ENCODE measurements at regions not wholly inside any gene's neighbourhood (a gene's known extent, or its start where the extent isn't known, plus 50 kb on each side); places are given as distances from the start of the nearest gene placed in this dataset.

DNA sequence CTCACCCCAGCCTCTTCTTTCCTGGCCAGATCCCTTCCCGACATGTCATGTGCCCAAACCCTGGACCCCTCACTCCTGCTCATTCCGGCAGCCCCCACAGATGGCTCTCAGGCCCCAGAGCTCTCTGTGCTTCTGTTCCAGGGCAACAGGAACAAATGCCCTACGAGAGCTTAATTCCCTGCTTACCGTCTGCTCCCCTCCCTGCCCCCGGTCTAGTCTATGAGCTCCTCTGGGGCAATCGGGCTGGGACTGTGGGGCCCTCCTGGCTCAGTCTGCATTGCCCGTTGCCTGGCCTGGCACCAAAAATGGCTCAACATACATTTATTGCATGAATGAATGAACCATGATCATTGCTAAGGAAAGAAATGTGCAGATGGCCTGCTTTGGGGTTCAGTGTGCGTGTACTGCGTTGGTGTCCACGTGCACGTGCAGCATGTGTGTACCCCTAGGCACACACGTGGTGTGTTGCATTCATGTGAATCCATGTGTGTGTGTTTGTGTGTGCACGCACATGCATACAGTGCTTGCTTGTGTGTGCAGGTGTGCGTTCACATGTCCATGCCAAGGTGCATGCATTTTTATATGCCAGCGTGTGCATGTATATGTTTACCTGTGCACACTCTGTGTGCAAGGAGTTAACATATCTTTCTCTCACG is 201.2 kb upstream of the IER5L start:
- DNase-seq (ENCODE audit: extremely low spot score, insufficient read length, low read depth), result no peak
- FAIRE-seq, result no peak

DNA sequence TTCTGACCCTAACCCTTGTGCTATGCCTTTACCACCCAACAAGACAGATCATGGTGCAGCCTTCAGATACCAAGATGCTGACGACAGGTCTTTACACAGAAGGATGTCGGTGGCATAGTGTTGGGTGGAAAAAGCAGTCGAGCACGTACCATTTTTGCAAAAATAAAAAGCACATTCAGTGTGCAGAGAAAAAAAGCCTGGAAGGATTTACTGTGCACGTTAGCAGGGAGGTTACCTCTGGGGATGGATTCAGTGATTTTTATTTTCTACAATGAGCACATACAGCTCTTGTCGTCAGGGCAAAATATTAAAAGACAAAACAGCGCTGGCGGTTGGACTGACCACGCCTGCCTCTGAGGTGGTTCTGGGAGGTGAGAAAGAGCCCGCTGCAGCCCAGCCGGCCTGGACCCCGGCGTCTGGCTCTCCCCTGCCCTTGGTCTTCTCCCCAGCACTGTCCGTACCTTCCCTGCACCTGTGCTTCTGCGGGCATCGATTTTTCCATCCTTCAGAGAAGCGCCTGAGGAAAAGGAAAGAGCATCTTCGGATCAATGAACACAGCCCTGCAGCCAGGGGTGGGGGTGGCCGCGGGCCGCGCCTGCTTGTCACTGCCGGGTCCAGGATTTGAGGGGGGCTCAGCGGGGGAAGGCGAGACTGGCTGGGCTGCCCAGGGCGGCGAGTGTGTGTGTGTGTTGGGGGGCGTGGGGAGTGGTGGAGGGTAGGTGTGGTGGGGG is 200.0 kb upstream of the IER5L start:
- FAIRE-seq, result no peak
- no peak for DNase-seq (ENCODE audit: extremely low spot score, insufficient read length, low read depth)

GRCh38 chr9:129377181-129377580 is 199.1 kb upstream of the IER5L start:
- no peak for FAIRE-seq

GRCh38 chr9:129375845-129376244 is 197.8 kb upstream of the IER5L start:
- no peak for DNase-seq (ENCODE audit: extremely low spot score, insufficient read length, low read depth)
- FAIRE-seq, result no peak

More at GRCh38 chr9:129377181-129377580, 199.1 kb upstream of the IER5L start:
- DNase-seq (ENCODE audit: extremely low spot score, insufficient read length, low read depth), result no peak

DNA sequence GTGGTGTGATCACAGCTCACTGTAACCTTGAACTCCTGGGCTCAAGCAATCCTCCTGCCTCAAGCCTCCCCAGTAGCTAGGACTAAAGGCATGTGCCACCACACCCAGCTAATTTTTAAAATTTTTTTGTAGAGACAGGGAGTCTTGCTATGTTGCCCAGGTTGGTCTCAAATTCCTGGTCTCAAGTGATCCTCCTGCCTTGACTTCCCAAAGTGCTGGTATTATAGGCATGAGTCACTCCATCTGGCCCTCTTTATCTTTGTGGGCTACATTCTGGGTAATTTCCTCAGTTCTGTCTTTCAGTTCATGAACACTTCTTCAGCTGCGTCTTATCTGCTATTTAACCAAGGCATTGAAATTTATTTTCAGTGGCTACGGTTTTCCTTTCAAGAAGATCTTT is 196.6 kb upstream of the IER5L start:
- no peak for DNase-seq (ENCODE audit: extremely low spot score, insufficient read length, low read depth)
- no peak for FAIRE-seq

DNA sequence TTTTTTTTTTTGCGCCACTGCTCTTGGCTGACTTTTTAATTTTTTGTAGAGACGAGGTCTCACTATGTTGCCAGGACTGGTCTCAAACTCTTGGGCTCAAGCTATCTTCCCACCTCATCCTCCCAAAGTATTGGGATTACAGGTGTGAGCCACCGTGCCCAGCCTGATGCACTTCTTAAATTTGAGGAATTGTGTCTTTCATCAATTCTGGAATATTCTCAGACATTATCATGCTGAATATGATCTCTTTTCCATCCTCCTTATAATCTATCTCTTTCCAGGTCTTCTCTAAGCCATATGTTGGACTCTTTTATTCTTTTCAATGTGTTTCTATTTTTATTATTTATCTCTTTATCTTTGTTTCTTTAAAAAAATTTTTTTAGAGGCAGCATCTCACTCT is 196.2 kb upstream of the IER5L start:
- DNase-seq (ENCODE audit: extremely low spot score, insufficient read length, low read depth), result no peak
- no peak for FAIRE-seq

DNA sequence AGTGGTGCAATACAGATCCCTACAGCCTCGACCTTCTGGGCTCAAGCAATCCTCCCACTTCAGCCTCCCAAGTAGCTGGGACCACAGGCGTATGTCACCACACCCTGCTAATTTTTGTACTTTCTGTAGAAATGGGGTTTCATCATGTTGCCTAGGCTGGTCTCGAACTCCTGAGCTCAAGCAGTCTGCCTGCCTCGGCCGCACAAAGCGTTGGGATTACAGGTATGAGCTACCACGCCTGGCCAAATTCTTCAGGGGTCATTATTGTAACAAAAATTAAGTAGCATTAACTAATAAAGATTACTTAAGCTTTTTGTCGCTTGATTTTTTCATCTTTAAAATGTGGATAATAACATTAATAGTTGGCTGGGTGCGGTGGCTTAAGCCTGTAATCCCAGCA is 195.3 kb upstream of the IER5L start:
- FAIRE-seq (no peak), DNase-seq (ENCODE audit: extremely low spot score, insufficient read length, low read depth) (no peak)

DNA sequence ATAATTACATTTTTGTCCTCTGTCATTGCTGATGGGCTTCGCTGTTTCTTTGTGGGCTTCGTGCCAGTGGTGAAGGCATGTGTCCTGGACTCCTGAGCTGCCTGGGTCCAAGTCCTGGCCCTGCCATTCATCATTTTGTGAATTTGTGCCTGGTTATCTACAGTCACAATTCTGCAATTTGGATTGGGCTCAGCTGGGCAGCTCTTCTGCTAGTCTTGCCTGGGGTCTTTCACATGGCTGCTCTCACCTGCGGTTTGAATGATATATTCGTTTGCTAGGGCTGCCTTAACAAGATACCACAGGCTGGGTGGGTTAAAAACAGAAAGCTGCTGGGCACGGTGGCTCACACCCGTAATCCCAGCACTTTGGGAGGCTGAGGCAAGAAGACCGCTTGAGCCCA is 192.7 kb upstream of the IER5L start:
- DNase-seq (ENCODE audit: extremely low spot score, insufficient read length, low read depth) (no peak), FAIRE-seq (no peak)

- FAIRE-seq, result no peak
- DNase-seq (ENCODE audit: extremely low spot score, insufficient read length, low read depth), result no peak
Measured at GRCh38 chr9:129368444-129368978, 190.4 kb upstream of the IER5L start.

GRCh38 chr9:129367287-129367686 is 189.2 kb upstream of the IER5L start:
- DNase-seq (ENCODE audit: extremely low spot score, insufficient read length, low read depth) (no peak), FAIRE-seq (no peak)

DNA sequence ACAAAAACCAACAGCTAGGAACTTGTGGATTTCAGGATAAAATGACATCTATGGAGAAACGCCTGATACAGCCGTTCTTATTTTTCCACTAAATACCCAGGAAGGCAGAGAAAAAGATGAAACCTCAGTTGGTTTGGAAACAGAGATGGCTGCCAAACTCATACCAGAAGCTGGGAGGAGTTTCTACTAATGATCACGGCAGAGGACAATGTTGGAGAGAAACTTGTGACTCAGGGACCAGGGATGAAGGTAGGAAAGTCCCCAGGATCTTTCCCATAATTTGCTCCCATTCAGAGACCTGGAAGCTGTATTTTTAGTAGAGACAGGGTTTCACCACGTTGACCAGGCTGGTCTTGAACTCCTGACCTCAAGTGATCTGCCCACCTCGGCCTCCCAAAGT is 187.1 kb upstream of the IER5L start:
- FAIRE-seq, result no peak
- DNase-seq (ENCODE audit: extremely low spot score, insufficient read length, low read depth), result no peak

DNA sequence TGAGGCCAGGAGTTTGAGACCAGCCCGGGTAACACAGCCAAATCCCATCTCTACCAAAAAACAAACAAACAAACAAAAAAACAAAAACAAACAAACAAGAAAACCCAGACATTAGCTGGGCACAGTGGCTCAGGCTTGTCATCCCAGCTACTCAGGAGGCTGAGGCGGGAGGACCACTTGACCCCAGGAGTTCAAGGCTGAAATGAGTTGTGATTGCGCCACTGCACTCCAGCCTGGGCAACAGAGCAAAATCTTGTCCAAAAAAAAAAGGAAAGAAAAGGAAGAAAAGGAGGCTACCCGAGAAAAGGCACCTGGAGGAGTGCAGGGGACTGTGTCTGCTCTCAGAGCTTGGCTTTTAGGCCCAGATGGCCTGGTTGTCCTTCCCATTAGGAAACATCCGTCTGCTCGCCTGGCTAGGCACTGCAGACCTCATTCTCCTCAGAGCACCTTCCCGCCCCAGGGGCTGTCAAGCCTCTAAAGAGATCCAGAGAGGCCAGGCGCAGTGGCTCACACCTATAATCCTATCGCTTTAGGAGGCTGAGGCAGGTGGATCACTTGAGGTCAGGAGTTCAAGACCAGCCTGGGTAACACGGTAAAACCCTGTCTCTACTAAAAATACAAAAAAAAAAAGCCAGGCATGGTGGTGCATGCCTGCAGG is 185.3 kb upstream of the IER5L start:
- FAIRE-seq (no peak), DNase-seq (ENCODE audit: extremely low spot score, insufficient read length, low read depth) (no peak)

GRCh38 chr9:129362287-129363000 is 184.4 kb upstream of the IER5L start:
- FAIRE-seq (peak; percentile 45), DNase-seq (ENCODE audit: extremely low spot score, insufficient read length, low read depth) (no peak)

- DNase-seq (ENCODE audit: extremely low spot score, insufficient read length, low read depth), result no peak
- FAIRE-seq, result no peak
Measured at GRCh38 chr9:129361196-129361595, 183.1 kb upstream of the IER5L start.

DNA sequence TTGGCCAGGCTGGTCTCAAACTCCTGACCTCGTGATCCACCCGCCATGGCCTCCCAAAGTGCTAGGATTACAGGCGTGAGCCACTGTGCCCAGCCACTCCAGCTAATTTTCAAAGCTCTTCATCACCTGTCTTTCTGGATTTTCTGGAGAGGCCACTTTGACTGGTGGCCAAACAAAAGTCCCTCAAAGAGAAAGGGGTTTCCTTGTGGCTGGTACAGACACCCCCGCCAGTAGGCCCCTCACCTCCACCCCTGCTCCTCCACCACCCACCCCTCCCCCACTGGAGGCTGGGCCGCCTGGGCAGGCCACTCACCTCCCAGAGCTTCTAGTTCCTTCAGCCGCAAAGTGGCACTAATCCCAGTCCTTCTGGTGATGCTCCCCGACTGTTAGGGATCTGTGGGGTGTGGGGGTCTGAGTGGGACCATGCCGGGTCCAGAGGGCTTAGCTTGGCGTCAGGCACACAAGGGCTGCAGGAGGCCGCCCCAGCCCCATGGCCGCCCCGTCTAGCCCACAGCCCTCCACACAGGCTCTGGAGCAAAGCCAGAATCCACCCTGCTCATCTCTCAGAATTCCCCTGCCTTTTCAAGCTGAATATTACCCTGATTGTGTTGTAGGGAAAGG is 182.0 kb upstream of the IER5L start:
- FAIRE-seq, result no peak
- DNase-seq (ENCODE audit: extremely low spot score, insufficient read length, low read depth), result no peak

GRCh38 chr9:129359162-129359811 is 181.2 kb upstream of the IER5L start:
- no peak for DNase-seq (ENCODE audit: extremely low spot score, insufficient read length, low read depth)
- no peak for FAIRE-seq

DNA sequence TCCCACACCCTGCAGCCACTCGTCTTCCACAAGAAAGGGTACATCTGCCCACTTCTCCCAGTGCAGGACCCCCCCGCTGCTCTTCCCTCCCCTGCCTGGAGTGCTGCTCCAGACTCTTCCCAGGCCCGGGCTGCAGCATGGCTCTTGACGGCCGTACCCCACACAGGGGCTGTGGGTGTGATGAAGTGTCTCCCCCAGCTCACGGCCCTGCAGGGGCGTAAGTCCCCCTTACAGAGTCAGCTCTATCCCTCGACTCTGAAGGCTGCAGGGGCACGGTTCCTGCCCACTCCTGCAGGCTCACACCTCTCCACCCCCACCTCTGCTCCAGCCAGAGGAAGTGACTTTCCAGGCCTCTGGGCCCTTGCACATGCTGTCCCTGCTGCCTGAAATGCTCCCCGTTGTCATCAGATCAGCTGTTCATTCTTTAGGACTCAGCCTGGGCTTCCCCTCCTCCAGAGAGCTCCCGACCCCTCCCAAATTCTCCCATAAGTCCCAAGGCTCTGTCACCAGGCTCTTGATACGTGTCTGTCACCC is 180.6 kb upstream of the IER5L start:
- FAIRE-seq, result no peak
- no peak for DNase-seq (ENCODE audit: extremely low spot score, insufficient read length, low read depth)

DNA sequence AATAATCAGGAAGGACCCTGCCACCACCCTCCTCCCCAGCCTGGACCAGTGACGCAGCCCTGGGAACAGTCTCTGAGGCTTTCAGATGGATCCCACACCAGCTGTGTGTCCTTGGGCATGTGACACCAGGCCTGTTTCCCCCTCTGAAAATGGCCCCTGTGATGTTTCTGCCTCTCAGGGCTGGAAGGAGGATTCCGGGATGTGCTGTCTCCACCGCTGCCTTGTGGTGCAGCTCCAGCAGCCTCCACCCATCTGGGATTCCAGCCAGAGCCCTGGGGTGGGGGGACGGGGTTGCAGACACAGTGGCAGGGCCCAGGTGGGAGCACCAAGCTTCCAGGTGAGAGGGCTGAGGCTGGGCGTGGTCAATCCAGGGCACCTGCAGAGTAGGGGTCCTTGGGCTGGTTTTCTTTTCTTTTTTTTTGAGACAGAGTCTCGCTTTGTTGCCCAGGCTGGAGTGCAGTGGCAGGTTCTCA is 179.7 kb upstream of the IER5L start:
- FAIRE-seq, result no peak
- DNase-seq (ENCODE audit: extremely low spot score, insufficient read length, low read depth), result no peak
